Suprapubic skin (tissue), 4 donors: ENCODE measurements at regions not wholly inside any gene's neighbourhood (a gene's known extent, or its start where the extent isn't known, plus 50 kb on each side); places are given as distances from the start of the nearest gene placed in this dataset.

Source experiments
- EP300 ChIP-seq: sonication (generic); formaldehyde crosslinking; IDR thresholded peaks from one replicate; pipeline ENCODE4 v1.6.1; 2017; ENCODE audit warnings: antibody characterized with exemption
- POLR2A ChIP-seq, 2 donors: fragments of 450-650 bp; IDR thresholded peaks; one replicate each; pipeline ENCODE4 v1.6.1; 2017; ENCODE audit warnings: antibody characterized with exemption in 2 of 2, mild to moderate bottlenecking in 2 of 2, moderate library complexity in 2 of 2
- POLR2AphosphoS5 ChIP-seq, 3 donors: sonication (generic); formaldehyde crosslinking; IDR thresholded peaks; one replicate each; pipeline ENCODE4 v1.6.1; 2017; ENCODE audit warnings: antibody characterized with exemption in 3 of 3
- TF ChIP-seq, protein P1 (sequence below), 2 donors: fragments of 200-600 bp in 1 of 2; fragments of 450-650 bp in 1 of 2; sonication (generic) in 1 of 2; IDR thresholded peaks; one replicate each; pipeline ENCODE4 v1.5.1; 2016 to 2019; ENCODE audit warnings: antibody characterized with exemption in 2 of 2, mild to moderate bottlenecking in 1 of 2, moderate library complexity in 1 of 2

DNA sequence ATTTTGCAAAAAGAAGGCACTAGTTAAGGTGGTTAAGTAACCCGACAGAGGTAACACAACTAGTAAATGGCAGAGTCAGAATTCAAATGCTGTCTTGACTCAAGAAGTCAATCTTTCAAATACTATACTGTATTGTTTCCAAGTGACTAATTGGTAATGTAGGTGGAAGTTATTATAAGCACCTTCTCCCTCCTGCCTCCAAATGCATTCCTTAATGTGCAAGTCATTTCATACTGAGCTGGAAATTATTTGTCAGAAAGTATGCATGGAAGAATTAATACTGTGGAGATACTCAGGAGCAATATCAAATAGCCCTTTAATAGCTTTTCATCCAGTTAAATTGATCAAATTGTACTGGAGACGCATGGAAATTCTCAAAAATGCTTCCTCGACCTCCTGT lies 579.1 kb downstream of the DOK5 start:
- TF ChIP-seq, protein P1, sequence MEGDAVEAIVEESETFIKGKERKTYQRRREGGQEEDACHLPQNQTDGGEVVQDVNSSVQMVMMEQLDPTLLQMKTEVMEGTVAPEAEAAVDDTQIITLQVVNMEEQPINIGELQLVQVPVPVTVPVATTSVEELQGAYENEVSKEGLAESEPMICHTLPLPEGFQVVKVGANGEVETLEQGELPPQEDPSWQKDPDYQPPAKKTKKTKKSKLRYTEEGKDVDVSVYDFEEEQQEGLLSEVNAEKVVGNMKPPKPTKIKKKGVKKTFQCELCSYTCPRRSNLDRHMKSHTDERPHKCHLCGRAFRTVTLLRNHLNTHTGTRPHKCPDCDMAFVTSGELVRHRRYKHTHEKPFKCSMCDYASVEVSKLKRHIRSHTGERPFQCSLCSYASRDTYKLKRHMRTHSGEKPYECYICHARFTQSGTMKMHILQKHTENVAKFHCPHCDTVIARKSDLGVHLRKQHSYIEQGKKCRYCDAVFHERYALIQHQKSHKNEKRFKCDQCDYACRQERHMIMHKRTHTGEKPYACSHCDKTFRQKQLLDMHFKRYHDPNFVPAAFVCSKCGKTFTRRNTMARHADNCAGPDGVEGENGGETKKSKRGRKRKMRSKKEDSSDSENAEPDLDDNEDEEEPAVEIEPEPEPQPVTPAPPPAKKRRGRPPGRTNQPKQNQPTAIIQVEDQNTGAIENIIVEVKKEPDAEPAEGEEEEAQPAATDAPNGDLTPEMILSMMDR (IDR thresholded peaks at IDR 0.05): no peak
- TF ChIP-seq POLR2A (IDR thresholded peaks at IDR 0.05) (no peak), POLR2AphosphoS5 (IDR thresholded peaks at IDR 0.05) (no peak), EP300 (no peak)
